ENCODE measurements at regions not wholly inside any gene's neighbourhood (a gene's known extent, or its start where the extent isn't known, plus 50 kb on each side); places are given as distances from the start of the nearest gene placed in this dataset.

GRCh38 chr10:116792817-116793216 is 50.5 kb upstream of the HSPA12A start:
- DNase-seq: no peak

GRCh38 chr10:116796469-116796868 is 52.8 kb upstream of the ENO4 start:
- no peak for DNase-seq

GRCh38 chr10:116796910-116797513 is 52.3 kb upstream of the ENO4 start:
- peak; percentile 92 for DNase-seq

GRCh38 chr10:116798859-116799258 is 50.4 kb upstream of the ENO4 start:
- no peak for DNase-seq

Measured in tongue (tissue), 1 donor.